PC-9 (cell line): ENCODE measurements at regions not wholly inside any gene's neighbourhood (a gene's known extent, or its start where the extent isn't known, plus 50 kb on each side); places are given as distances from the start of the nearest gene placed in this dataset.

Experiments
- BruUV-seq: library from RNA; stranded (reverse); fragments of 400-500 nt; replicated peaks from 2 replicates; lab custom pipeline; 2021; lab: Mats Ljungman, UMichigan
- CTCF ChIA-PET: fragments of 300-600 bp; sonication (Branson Sonifier 250); formaldehyde crosslinking; loops from one replicate; lab custom pipeline; 2022; ENCODE audit warnings: antibody characterized with exemption; lab: Charles Lee
- POLR2A ChIA-PET: fragments of 300-600 bp; sonication (Branson Sonifier 250); formaldehyde crosslinking; loops from one replicate; lab custom pipeline; 2022; ENCODE audit warnings: antibody characterized with exemption; ENCODE audit not compliant: unreplicated experiment; lab: Charles Lee
- DNase-seq, 2 experiments: peaks; one replicate each; pipeline versions ENCODE4 v3.0.0 to v3.0.0-alpha.2; 2015 to 2022; ENCODE audit warnings: mixed read lengths in 1 of 2
- H2AFZ ChIP-seq: fragments of 200-600 bp; sonication (generic); 2 replicates; pipeline ENCODE4 v1.8.1; 2017; ENCODE audit warnings: antibody characterized with exemption
- H3F3A ChIP-seq: fragments of 200-600 bp; sonication (generic); 2 replicates; pipeline ENCODE4 v1.8.1; 2017; ENCODE audit warnings: antibody characterized with exemption, mild to moderate bottlenecking, low read depth; ENCODE audit not compliant: insufficient read depth
- H3K27ac ChIP-seq: fragments of 200-600 bp; sonication (generic); 2 replicates; pipeline ENCODE4 v1.6.1; 2016; ENCODE audit warnings: mixed run types
- H3K27me3 ChIP-seq: fragments of 200-600 bp; sonication (generic); 2 replicates; pipeline ENCODE4 v1.6.1; 2016; ENCODE audit warnings: low read depth, mixed run types; ENCODE audit not compliant: insufficient read depth
- H3K36me3 ChIP-seq: fragments of 200-600 bp; sonication (generic); 2 replicates; pipeline ENCODE4 v1.6.1; 2016; ENCODE audit warnings: low read depth, mixed run types
- H3K4me1 ChIP-seq: fragments of 200-600 bp; sonication (generic); replicated peaks from 2 replicates; pipeline ENCODE4 v1.6.1; 2016; ENCODE audit warnings: mixed run types; ENCODE audit not compliant: insufficient read depth
- H3K4me2 ChIP-seq: fragments of 200-600 bp; sonication (generic); 2 replicates; pipeline ENCODE4 v1.6.1; 2017; ENCODE audit warnings: mixed run types
- H3K4me3 ChIP-seq: fragments of 200-600 bp; sonication (generic); 2 replicates; pipeline ENCODE4 v1.6.1; 2016; ENCODE audit warnings: mixed run types
- H3K79me2 ChIP-seq: fragments of 200-600 bp; sonication (generic); 2 replicates; pipeline ENCODE4 v1.6.1; 2017; ENCODE audit warnings: low read depth, mixed run types
- H3K9me2 ChIP-seq: fragments of 200-600 bp; sonication (generic); 2 replicates; pipeline ENCODE4 v1.8.1; 2017; ENCODE audit warnings: mild to moderate bottlenecking; ENCODE audit not compliant: insufficient read depth
- H3K9me3 ChIP-seq: fragments of 200-600 bp; sonication (generic); 2 replicates; pipeline ENCODE4 v1.8.1; 2016; ENCODE audit warnings: low read depth; ENCODE audit not compliant: insufficient read depth
- H4K20me1 ChIP-seq: fragments of 200-600 bp; sonication (generic); 2 replicates; pipeline ENCODE4 v1.8.1; 2017; ENCODE audit not compliant: insufficient read depth
- EZH2 ChIP-seq: fragments of 200-600 bp; sonication (generic); IDR thresholded peaks from 2 replicates; pipeline ENCODE4 v1.8.0; 2017; ENCODE audit warnings: antibody characterized with exemption, low read depth
- intact Hi-C: fragments of 100-400 bp; cut with micrococcal nuclease; formaldehyde crosslinking; loops from one replicate; pipeline ENCODE4 v1.10.0; 2022; ENCODE audit not compliant: unreplicated experiment
- TF ChIP-seq, protein P1 (sequence below): fragments of 200-600 bp; sonication (generic); conservative IDR thresholded peaks from 2 replicates; pipeline ENCODE4 v1.6.1; 2017; ENCODE audit warnings: mixed run types, antibody characterized with exemption, mild to moderate bottlenecking, moderate library complexity

DNA sequence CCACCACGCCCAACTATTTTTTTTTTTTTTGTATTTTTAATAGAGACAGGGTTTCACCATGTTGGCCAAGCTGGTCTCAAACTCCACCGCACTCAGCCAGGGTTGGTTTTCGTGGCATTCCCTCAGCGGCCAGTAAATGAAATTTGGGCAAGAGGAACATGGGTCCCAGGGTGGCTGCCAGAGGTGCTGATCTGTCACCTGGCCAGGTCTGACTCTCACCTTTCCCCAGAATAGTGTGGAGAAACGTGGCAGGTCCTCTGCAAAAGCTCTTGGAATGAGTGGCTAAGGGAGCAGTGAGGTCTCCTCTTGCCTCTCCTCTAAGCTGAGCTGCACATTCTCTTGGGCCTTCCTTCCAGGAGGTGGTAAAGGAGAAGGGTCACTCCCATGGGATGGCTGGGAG is 170.1 kb downstream of the IRX2 start:
- Histone ChIP-seq H3K4me3 (no peak overlapping the region), H3K4me2 (no peak overlapping the region), H3K9me3 (no peaks in the 10 kb centered on the region), H4K20me1 (no peaks in the 10 kb centered on the region), H3K27me3 (peaks cover 67% of the 10 kb centered on the region), H2AFZ (no peak overlapping the region), H3K4me1 (no peaks in the 10 kb centered on the region), H3K36me3 (no peaks in the 10 kb centered on the region), H3K27ac (no peak overlapping the region), H3K79me2 (no peaks in the 10 kb centered on the region), H3K9me2 (no peaks in the 10 kb centered on the region), H3F3A (no peaks in the 10 kb centered on the region)
- CTCF ChIA-PET = no interaction called here
- POLR2A ChIA-PET = no interaction called here
- DNase-seq = no peak
- BruUV-seq = no TSS peak
- intact Hi-C loops = no loop called here
- TF ChIP-seq, protein P1, sequence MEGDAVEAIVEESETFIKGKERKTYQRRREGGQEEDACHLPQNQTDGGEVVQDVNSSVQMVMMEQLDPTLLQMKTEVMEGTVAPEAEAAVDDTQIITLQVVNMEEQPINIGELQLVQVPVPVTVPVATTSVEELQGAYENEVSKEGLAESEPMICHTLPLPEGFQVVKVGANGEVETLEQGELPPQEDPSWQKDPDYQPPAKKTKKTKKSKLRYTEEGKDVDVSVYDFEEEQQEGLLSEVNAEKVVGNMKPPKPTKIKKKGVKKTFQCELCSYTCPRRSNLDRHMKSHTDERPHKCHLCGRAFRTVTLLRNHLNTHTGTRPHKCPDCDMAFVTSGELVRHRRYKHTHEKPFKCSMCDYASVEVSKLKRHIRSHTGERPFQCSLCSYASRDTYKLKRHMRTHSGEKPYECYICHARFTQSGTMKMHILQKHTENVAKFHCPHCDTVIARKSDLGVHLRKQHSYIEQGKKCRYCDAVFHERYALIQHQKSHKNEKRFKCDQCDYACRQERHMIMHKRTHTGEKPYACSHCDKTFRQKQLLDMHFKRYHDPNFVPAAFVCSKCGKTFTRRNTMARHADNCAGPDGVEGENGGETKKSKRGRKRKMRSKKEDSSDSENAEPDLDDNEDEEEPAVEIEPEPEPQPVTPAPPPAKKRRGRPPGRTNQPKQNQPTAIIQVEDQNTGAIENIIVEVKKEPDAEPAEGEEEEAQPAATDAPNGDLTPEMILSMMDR = no peak
- no peak for TF ChIP-seq EZH2

- DNase-seq = no peak
- no peaks in the 10 kb centered on the region for H4K20me1 ChIP-seq
- no peaks in the 10 kb centered on the region for H3K4me1 ChIP-seq
- no peaks in the 10 kb centered on the region for H3K9me2 ChIP-seq
- H3K27me3 ChIP-seq = peaks cover 90% of the 10 kb centered on the region
- no peaks in the 10 kb centered on the region for H3K9me3 ChIP-seq
- H3K4me3 ChIP-seq = no peak overlapping the region
- no peaks in the 10 kb centered on the region for H3F3A ChIP-seq
- no peak overlapping the region for H3K27ac ChIP-seq
- H3K4me2 ChIP-seq = no peak overlapping the region
- TF ChIP-seq EZH2 = no peak
- TF ChIP-seq, protein P1 = no peak
- no peaks in the 10 kb centered on the region for H3K36me3 ChIP-seq
- no TSS peak for BruUV-seq
- ChIA-PET CTCF (no interaction called here), POLR2A (no interaction called here)
- H2AFZ ChIP-seq = no peak overlapping the region
- intact Hi-C loops = no loop called here
- no peaks in the 10 kb centered on the region for H3K79me2 ChIP-seq
Observed at GRCh38 chr5:2579126-2579525, 172.4 kb downstream of the IRX2 start.

DNA sequence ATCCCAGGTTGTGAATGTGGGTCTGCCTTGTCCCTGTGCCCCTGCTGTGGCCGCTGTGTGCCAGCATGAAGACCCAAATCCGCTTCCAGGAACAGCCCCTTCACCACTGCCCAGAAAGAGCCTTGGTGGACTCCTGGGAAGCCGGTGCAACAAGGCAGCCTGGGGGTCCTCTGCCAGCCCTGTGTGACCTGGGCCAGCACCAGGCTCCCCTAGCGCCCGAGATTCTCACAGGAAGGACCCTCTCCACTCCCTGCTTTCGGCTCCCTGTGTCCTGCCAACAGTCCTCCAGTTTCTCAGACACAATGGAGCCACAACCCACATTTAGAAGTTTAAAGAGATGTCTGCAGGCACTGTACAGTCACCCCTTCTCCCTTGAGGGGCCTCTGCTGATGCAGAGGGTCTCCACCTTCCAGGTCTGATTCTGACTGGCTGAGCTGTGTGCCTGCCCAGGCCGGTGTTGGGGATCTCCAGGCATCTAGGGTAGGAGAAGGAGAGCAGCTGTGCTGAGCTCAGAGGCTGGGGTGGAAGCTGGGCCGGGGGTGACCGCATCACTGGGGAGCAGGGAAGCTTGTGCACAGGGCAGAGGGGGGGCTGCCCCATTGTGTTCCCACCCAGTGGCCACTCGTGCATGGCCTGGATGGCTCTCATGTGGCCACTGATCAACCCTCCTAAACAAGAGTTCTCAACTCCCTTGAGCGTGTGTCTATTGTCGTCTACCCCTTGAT is 174.0 kb downstream of the IRX2 start:
- Histone ChIP-seq H3K36me3 (no peaks in the 10 kb centered on the region), H4K20me1 (no peaks in the 10 kb centered on the region), H3K4me1 (no peaks in the 10 kb centered on the region), H2AFZ (no peak overlapping the region), H3K27me3 (peaks cover 91% of the 10 kb centered on the region), H3F3A (no peaks in the 10 kb centered on the region), H3K4me3 (no peak overlapping the region), H3K4me2 (no peak overlapping the region), H3K9me2 (no peaks in the 10 kb centered on the region), H3K79me2 (no peaks in the 10 kb centered on the region), H3K27ac (no peak overlapping the region), H3K9me3 (no peaks in the 10 kb centered on the region)
- CTCF ChIA-PET = no interaction called here
- DNase-seq = no peak
- intact Hi-C loops = no loop called here
- TF ChIP-seq, protein P1 = no peak
- TF ChIP-seq EZH2 = no peak
- POLR2A ChIA-PET = no interaction called here
- BruUV-seq = no TSS peak
